GM21786 (cell line): ENCODE measurements at regions not wholly inside any gene's neighbourhood (a gene's known extent, or its start where the extent isn't known, plus 50 kb on each side); places are given as distances from the start of the nearest gene placed in this dataset.

Source experiments
- ATAC-seq: cut with Tn5 transposase; IDR thresholded peaks from one replicate; pipeline ENCODE4 v1.9.1; 2021; ENCODE audit not compliant: unreplicated experiment

DNA sequence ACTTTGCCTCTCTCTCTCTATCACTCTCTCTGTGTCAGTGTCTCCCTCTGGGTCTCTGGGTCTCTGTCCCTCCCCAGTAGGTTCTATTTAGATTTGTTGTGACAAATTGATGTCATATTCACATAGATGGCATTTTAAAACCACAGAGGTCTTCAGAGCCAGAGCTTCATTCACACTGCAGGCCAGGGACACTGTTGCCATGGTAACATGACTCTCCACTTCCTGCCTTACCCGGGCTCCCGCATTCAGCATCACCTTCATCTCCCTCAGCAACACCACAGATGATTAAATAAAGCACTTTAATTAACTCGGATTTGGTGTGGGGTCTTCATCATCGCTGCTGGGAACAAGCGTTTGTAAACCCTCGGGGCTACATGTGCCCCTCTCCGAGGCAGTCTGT lies 132.6 kb downstream of the ETS2 start:
- no peak for ATAC-seq

DNA sequence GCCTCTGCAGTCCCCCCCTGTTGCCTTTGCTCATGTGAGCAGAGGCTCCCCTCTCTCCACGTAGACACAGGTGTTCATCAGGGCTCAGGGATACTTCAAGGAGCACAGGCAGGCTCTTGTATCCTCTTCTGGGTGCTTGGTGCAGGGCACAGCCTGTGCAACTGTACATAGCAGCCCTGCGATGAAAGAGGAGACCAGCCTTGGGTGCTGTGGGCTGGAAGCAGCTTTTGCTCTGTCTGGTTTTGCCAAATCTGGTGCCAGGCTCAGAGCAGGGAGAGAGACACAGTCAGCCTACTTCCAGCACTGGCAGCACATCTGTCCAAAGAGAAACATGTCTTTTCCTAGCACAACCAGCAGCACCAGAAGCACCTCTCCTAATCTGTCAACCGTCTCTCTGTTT lies 132.1 kb downstream of the ETS2 start:
- no peak for ATAC-seq

DNA sequence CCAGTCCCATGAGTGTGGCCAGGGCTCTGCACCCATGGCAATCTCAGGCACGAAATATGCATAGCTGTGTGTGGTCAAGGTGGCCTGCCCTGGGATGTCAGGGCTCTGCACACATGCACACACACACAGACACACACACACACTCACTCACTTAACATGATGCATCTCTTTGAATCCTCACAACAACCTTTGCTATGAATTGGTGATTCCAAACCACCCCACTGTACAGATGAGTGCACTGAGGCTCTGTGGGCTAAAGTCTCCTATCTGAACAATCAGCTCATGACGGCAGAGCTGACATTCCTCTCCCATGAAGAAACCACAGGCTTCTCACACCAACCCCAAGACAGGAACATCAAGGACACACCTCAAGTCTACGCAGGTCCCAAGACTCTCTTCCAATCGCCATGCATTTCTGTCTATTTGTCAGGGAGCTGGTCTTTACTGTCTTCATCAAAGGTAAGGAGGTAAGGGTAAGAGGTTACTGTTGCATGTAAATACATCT lies 131.6 kb downstream of the ETS2 start:
- no peak for ATAC-seq

DNA sequence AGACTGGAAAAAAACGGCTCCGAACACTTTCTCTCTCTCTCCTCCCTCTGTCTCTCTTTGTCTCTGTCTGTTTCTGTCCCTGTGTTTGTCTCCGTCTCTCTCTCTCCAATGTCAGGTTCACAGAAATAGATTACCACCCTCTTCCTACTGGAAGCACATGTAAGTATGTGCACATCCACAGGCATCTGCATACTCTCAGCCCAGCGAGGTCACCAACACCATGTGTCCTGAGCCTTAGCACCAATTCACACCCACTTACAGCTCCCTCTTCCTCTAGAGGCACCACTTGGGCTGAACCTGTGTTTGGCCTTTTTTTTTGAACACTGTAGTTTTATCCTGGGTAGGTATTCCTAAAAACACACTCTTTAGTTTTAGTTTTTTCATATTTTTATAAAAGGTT lies 130.5 kb downstream of the ETS2 start:
- ATAC-seq = no peak

DNA sequence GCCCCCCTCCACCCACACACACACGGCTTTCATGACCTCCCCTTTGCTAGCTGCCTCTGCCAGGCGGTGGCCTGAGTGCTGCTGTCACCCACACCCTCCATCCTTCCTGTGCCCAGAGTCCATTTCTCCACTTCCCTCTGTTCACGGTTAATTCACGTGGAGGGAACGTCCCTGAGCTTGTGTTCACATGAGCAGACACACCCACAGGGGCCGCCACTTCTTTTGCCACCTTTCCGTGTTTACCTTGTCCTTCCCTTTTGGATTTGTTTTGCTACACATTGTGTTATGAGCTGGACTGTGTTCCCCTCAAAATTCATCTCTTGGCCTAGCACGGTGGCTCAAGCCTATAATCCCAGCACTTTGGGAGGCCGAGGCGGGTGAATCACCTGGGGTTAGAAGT lies 128.0 kb downstream of the ETS2 start:
- no peak for ATAC-seq

DNA sequence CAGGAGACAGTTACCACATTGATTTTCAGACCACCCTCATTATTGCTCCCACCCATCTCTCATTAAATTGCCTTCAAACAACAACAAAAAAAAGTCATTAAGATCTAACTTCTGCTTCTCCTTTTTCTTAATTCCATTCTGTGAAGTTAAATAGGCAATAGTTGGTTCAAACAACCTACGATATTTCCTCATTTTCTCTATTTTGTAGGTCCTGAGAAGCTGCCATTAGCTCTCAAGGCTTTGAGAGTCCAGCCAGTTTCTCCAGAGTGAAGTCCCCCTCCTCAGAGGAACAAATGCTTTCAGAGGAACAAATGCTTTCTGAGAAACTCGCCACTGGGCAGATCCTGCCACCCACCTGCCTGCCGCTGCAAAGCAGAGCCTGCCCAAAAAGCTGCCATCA lies 125.6 kb downstream of the ETS2 start:
- no peak for ATAC-seq

DNA sequence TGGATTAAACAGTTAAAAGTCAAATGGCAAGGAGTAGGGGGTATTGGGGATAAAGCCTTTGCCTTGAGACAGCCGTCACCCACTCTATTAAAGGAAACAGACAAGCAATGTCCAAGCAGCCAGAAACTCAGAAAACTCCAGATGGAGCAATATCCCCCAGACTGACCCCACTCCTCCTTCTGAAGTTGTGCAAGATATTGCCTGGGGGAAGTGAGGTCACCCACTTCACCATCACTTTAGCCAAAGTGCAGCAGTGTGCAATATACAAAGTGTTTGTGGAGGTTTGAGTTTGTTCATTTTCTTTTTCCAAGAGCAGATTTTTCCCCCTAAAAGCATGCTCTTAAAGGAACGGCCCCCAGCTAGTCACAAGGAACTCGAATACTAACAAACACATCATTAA lies 125.1 kb downstream of the ETS2 start:
- no peak for ATAC-seq

DNA sequence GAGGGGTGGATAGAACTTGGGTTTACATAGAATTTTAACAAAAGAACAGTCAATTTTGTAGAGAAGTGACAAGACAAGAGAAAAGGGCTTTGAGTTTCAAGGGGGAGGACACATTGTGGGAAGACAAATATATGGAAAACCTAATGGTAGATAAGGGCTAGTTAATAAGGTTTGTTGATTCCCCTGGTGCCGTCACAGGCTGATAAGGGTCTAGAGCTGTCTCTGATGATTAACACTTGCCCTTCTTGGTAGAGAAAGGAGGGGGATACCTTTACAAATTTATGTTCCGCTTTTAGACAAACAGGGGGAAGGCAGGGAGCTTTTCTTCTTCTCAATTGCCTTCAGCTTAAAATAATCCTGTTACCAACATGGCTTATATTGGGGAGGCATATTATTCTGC lies 124.3 kb downstream of the ETS2 start:
- no peak for ATAC-seq

DNA sequence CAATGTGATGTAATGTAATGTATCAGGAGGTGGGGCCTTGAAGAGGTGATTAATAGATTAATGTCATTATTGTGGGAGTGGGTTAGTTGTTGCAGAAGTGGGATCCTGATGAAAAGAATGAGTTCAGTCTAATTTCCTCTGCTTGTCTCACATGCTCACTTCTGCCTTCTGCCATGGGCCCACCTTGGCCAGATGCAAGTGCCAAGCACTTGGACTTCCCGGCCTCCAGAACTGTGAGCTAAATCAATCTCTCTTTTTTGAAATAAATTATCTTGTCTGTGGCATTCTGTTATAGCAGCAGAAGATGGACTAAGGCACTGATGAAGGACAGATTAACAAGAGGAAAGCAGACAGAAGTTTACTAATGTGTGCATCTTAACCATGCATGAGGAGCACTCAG lies 123.9 kb downstream of the ETS2 start:
- no peak for ATAC-seq

DNA sequence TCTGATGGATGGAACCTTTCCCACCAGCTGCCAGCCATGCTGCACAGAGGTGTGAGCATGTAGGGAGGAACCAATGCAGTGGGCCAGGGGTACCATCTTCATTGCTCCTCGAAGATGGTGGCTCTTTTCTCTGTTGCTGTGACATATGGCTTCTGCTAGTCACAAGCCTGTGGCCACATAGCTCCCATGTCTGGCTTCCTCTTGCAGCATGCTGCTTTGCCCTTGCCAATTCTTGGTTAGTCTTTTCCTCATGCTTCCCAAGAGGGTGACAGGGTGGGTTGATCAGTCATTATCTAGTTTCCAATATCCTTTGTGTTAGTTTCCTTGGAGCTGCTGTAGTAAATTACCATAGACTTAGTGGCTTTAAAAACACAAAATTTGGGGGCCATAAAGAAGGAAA lies 123.4 kb downstream of the ETS2 start:
- ATAC-seq = no peak

DNA sequence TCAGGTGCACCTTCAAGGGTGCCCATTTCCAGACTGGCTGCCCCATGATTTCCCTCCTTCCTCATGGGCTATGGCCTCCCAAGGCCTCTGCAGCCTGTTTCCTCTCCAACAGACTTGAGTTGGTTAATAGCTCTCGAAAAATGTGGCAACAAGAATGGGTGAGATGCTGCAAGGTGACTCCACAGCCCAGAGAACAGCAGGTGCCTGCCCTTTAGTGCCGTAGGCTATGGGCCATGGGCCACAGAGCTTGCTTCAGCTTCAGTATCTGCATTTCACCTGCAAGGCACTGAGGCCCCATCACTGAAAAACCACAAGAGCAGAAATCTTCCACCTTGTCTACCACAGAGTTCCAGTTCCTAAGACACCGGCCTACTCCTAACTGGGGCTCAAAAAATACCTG lies 122.0 kb downstream of the ETS2 start:
- no peak for ATAC-seq

DNA sequence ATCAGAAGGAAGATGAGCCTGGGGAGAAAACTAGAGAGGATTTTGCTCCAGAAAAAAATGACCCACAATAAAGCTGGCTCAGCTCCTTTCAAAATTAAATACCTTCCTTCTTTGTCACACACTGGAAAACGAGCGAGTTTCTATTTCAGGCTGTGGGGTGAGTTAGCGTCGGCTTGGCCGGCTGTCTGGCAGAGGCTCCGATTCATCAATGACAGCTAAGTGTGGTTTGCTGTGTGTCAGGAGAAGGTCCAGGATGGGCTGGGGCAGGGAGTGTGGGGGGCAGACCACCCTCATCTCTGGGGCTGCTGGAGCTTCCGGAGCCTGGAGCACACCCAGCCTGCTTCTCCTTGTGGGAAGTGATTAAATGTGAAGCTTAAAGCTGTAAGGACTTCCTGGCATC lies 120.2 kb downstream of the ETS2 start:
- no peak for ATAC-seq

DNA sequence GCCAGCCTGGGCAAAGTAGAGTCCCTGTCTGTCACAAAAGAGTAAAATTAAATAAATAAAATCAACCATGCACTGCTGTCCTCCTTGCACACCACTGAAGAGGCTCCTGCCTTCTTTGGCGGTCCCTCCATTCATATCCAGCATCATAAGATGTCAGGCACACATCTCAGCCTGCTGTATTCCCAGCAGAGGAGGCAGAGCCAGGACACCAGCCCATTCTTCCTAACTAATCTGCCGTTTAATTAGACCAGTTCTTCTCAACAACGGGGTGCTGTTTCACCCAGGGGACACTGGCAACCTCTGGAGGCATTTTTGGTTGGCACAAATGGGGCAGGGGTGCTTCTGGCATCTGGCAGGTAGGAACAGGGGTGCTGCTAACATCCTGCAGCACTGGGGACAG lies 119.7 kb downstream of the ETS2 start:
- ATAC-seq = no peak

DNA sequence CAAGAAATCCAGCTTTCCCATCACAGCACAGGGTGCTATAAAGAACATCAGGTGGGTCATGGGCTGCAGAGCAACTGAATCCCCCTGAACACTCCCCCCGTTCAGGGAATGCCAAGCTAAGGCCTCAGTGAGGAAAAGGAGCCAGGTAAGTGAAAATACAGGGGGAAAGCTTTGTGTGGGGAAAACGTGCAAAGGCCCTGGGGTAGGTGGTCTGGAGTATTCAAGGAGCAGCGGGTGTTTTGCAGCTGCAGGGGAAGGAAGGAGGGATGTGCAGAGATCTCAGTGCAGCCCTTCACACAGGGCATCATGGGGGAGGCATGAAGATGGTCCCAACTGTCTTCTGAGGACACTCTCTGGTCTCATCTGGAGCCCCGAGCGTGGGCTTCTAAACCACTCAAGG lies 119.2 kb downstream of the ETS2 start:
- ATAC-seq = no peak

DNA sequence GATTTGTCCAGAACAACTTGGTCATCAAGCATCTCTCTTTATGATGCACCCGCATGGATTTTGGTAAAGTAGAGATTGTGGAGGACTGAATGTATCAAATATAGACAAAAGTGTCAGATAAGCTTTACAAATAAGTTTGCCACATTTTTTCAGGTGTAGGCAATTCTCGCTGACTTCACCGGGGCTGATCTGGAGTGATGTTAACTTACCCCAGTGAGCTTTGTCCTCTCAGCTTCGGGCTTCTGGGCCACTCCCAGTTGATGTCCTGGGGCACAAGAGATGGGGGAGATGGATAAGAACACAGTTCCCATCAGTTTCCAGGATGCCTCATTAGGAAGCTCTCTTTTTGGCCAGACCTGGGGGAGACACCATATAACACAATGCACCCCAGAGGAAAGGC lies 117.7 kb downstream of the ETS2 start:
- no peak for ATAC-seq

DNA sequence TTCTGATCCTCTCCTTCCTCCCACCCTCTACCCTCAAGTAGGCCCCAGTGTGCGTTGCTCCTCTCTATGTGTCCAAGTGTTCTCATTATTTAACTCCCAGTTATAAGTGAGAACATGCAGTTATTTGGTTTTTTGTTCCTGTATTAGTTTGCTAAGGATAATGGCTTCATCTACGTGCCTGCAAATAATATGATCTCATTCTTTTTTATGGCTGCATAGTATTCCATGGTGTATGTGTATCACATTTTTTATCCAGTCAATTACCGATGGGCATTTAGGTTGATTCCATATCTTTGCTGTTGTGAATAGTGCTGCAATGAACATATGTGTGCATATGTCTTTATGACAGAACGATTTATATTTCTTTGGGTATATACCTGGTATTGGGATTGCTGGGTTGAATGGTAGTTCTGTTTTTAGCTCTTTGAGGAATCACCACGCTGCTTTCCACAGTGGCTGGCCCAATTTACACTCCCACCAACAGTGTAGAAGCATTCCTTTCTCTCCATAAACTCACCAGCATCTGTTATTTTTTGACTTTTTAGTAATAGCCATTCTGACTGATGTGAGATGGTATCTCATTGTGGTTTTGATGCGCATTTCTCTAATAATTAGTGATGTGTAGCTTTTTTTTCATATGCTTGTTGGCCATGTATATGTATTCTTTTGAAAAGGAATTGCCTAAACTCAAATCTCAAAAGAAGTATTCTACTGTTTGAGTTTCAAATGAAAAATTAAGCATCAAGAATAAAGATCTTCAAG lies 116.9 kb downstream of the ETS2 start:
- ATAC-seq = no peak

DNA sequence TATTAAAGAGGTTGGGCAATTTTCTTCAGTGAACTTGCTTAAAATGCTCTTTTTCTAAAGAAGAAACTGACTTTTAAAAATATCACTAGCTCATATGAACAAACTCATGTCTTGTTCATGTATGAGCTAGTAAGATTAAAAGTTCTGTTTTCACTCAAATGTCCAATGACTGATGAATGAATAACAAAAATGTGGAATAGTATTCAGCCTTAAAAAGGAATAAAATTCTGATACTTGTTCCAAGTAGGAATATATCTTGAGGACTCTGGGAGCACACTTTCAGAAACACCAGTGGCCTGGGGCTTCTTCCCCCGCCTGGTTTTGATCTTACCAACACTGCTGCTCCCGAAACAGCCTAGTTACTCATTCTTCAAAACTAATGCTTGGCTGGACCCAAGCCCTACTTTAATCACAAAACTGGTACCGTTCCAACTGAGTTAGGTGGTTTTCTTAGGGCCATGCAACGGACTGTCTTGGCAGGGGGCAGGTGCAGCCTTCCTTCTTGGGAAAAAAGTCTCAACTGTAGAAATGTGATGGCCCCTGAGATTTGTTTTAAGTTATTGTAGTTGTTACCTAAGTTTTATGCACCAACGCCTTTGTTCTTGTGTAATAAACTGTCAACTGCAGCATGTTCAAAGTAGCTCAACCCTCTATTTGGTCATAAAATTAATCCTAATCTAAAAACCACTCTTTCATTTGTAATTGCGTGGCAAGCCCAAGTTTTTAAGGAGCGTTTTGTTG lies 116.0 kb downstream of the ETS2 start:
- no peak for ATAC-seq

DNA sequence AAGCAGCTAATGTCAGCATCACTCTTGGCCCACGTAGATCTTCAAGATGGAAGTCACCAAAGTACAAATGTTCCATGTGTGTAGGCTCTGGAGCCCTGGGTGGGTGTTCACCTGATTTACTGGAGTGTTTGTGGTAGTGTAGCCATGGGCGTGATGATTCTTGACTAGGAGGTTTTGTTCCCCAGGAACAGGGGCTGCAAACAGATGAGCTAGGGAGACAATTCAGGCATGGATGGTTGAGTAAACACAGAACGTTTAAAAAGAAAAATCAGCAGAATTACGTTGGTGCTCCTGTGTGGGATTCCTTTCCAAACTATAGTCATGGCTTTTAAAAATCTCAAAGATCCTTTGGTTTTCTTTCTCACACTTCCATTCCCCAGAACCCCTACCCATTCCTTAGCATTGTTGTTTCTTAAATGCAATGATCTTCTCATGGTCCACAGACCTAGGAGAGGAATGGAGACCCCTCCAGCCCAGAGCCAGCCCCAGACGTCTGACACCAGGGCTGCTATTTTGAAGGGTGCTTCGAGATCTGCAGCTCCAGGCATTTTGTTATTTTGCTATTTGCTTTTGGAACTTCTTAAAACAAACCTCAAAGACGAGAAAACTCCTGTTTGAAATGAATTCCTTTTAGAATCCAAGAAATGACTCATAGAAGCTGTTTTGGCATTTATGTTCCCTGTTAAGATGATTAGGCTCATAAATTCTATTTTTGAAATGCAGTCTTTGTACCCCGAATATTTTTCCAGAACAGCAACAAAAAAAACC lies 115.1 kb downstream of the ETS2 start:
- no peak for ATAC-seq

DNA sequence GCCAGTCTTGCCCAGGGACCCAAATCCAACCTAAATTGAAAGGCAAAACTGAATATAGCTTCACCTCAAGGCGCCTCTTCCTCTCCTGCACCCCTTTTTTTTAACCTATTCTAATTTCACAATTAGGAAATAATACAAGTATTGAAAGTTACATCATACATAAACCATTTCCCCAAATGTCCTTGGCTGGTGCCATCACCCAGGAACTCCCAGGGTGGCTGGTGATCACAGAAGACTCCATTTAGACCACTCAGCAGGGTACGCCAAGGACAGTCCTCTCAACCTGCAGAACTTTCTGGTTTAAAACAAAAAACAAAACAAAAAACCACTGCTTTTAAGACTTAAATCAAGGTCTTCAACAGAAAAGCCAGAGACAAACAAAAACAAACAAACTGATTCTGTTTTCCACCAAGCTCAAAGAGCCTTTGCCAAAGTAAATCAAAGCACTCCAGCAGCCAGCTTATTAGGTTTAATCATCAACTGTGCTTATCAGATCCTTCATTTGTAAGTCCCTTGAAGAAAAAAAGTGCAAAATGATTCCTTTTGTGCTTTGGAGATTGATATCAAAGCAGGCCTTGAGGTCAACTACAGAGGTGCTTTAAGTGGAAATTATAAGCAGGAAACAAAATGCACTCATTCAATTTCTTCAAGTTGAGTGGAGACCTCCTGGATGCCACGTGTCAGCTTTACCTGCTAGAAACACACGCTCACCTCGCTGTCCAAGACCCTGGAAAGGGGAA lies 113.0 kb downstream of the ETS2 start:
- no peak for ATAC-seq

DNA sequence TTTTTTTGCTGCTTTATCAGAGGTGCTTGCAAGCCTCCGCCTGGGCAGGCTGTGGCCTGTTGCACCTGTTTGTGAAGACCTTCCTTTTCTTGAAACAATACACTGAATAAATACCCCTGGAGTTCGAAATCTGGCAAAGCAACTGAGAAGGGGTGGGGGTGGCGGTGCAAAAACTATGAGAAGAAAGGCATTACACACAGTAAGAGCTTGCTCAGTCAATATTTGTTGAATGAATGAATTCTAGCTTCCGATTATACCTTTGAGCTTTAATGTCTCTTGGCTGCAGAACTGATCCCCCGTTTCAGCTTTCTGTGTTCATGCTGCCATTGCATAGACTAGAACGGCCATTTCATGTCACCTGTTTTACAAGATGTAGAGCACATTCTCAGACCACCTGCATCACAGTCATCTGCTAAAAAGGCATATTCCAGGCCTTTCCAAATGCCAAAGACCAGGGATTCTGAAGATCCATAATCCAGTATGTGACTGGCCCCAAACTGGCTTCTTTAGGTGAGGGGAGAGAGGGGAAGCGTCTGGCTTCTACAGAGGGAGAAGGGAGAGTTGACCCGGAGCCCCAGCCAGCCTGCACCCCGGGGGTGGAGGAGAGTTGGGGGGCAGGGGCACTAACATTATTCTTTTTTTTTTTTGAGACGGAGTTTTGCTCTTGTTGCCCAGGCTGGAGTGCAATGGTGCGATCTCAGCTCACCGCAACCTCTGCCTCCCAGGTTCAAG lies 111.5 kb downstream of the ETS2 start:
- no peak for ATAC-seq
